NCI-H748 (cell line): ENCODE measurements at regions not wholly inside any gene's neighbourhood (a gene's known extent, or its start where the extent isn't known, plus 50 kb on each side); places are given as distances from the start of the nearest gene placed in this dataset.

ENCODE experiments used
- DNase-seq: peaks from one replicate; lab custom pipeline; 2025; ENCODE audit not compliant: unreplicated experiment; lab: John Stamatoyannopoulos, UW

DNA sequence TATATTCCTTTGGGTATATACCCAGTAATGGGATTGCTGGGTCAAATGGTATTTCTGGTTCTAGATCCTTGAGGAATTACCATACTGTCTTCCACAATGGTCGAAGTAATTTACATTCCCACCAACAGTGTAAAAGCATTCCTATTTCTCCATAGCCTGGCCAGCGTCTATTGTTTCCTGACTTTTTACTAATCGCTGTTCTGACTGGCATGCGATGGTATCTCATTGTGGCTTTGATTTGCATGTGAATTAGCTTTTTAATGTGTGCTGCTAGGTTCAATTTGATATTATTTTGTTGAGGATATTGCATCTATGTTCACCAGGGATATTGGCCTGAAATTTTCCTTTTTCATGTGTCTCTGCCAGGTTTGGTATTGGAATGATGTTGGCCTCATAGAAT is 67.4 kb upstream of the VRK2 start:
- DNase-seq: no peak

- DNase-seq: no peak
These were observed 65.4 kb upstream of the VRK2 start for GRCh38 chr2:57981083-57981768.

- no peak for DNase-seq
These were observed 58.6 kb upstream of the VRK2 start for GRCh38 chr2:57987835-57988573.

DNA sequence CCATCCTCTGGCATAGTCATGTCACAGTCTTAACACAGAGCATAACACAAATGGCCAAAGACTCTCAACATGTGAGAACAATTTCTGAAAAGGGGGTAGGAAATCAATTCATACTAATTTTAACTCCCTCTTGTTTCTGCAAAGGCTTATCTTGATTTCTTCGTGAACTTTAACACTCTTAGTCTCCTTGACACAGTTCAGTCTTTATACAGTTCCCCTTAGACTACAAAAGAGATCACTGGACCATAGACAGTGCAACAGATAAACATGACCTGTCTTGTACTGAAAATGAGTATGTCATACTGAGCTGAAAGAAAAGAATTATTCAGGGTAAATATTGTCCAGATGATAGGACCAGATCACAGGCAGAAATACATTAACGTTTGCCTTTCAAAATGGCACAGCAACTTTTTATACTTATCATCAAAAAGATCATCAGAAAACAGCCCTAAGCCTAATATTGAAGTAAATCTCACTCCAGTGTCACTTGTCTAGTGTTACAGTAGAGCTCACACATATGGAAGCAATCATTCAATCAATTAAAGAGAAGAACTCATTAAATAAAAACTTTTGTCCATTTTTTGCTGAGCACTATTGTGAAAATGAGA is 56.4 kb upstream of the VRK2 start:
- no peak for DNase-seq
